Neural cell (in vitro differentiated cells): ENCODE measurements at regions not wholly inside any gene's neighbourhood (a gene's known extent, or its start where the extent isn't known, plus 50 kb on each side); places are given as distances from the start of the nearest gene placed in this dataset.

Source experiments
- EP300 ChIP-seq: fragments of 450-650 bp; conservative IDR thresholded peaks from 2 replicates; pipeline ENCODE4 v1.6.1; 2014; ENCODE audit warnings: antibody characterized with exemption, mild to moderate bottlenecking, moderate library complexity; ENCODE audit not compliant: poor library complexity, severe bottlenecking
- EZH2 ChIP-seq: fragments of 200-600, 300-800 bp; shearing (Covaris generic), sonication (generic); IDR thresholded peaks from 2 replicates; pipeline ENCODE4 v1.6.1; 2014; ENCODE audit warnings: antibody characterized with exemption, low read length, borderline replicate concordance, mild to moderate bottlenecking; ENCODE audit not compliant: insufficient read depth, poor library complexity, severe bottlenecking
- MXI1 ChIP-seq: fragments of 450-650 bp; conservative IDR thresholded peaks from 2 replicates; pipeline ENCODE4 v1.6.1; 2014; ENCODE audit warnings: antibody characterized with exemption, mild to moderate bottlenecking; ENCODE audit not compliant: poor library complexity, severe bottlenecking
- POLR2AphosphoS5 ChIP-seq: IDR thresholded peaks from 2 replicates; pipeline ENCODE4 v1.6.1; 2012
- TF ChIP-seq, protein P1 (sequence below): fragments of 450-650 bp; IDR thresholded peaks from 2 replicates; pipeline ENCODE4 v1.5.1; 2014; ENCODE audit warnings: antibody characterized with exemption, mild to moderate bottlenecking, moderate library complexity; ENCODE audit not compliant: poor library complexity, severe bottlenecking
- TF ChIP-seq, protein P2 (sequence below): IDR thresholded peaks from 2 replicates; pipeline ENCODE4 v1.6.1; 2012; ENCODE audit warnings: borderline replicate concordance

DNA sequence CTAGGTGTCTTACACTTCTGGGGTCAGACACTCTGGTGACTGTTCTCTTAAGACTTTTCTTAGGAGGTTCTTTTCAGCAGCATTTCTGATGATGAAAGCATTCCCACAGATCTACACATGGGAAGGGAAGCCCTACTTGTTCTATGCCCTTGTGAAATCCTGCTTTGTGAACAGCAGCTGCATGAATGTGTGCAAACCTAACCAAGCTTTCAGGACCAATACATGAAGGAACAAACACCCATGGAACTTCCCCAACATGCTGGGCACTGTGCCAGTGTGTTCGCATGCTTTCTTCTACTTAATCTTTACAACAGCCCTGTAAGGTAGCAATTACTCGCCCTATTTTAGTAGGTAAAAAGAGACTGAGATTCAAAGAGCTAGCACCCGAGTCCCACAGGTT is 439.9 kb upstream of the KLF4 start:
- TF ChIP-seq, protein P1, sequence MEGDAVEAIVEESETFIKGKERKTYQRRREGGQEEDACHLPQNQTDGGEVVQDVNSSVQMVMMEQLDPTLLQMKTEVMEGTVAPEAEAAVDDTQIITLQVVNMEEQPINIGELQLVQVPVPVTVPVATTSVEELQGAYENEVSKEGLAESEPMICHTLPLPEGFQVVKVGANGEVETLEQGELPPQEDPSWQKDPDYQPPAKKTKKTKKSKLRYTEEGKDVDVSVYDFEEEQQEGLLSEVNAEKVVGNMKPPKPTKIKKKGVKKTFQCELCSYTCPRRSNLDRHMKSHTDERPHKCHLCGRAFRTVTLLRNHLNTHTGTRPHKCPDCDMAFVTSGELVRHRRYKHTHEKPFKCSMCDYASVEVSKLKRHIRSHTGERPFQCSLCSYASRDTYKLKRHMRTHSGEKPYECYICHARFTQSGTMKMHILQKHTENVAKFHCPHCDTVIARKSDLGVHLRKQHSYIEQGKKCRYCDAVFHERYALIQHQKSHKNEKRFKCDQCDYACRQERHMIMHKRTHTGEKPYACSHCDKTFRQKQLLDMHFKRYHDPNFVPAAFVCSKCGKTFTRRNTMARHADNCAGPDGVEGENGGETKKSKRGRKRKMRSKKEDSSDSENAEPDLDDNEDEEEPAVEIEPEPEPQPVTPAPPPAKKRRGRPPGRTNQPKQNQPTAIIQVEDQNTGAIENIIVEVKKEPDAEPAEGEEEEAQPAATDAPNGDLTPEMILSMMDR: no peak
- no peak for TF ChIP-seq POLR2AphosphoS5
- TF ChIP-seq, protein P2, sequence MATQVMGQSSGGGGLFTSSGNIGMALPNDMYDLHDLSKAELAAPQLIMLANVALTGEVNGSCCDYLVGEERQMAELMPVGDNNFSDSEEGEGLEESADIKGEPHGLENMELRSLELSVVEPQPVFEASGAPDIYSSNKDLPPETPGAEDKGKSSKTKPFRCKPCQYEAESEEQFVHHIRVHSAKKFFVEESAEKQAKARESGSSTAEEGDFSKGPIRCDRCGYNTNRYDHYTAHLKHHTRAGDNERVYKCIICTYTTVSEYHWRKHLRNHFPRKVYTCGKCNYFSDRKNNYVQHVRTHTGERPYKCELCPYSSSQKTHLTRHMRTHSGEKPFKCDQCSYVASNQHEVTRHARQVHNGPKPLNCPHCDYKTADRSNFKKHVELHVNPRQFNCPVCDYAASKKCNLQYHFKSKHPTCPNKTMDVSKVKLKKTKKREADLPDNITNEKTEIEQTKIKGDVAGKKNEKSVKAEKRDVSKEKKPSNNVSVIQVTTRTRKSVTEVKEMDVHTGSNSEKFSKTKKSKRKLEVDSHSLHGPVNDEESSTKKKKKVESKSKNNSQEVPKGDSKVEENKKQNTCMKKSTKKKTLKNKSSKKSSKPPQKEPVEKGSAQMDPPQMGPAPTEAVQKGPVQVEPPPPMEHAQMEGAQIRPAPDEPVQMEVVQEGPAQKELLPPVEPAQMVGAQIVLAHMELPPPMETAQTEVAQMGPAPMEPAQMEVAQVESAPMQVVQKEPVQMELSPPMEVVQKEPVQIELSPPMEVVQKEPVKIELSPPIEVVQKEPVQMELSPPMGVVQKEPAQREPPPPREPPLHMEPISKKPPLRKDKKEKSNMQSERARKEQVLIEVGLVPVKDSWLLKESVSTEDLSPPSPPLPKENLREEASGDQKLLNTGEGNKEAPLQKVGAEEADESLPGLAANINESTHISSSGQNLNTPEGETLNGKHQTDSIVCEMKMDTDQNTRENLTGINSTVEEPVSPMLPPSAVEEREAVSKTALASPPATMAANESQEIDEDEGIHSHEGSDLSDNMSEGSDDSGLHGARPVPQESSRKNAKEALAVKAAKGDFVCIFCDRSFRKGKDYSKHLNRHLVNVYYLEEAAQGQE: no peak
- TF ChIP-seq EZH2: no peak
- TF ChIP-seq MXI1: no peak
- TF ChIP-seq EP300: no peak
